Glomerular endothelial cell (primary cell): ENCODE measurements at regions not wholly inside any gene's neighbourhood (a gene's known extent, or its start where the extent isn't known, plus 50 kb on each side); places are given as distances from the start of the nearest gene placed in this dataset.
A peak's percentile ranks its signal among the peaks of the same experiment; 100 is the strongest.
"Not testable (repeated sequence)": the region's sequence is repeated elsewhere in the genome, so short reads cannot be mapped to it uniquely, and the experiment has no call there.

Experiments
- DNase-seq: peaks from one replicate; pipeline ENCODE4 v3.0.0-alpha.2; 2011; ENCODE audit warnings: low read depth, low spot score; ENCODE audit errors: extremely low read depth

DNA sequence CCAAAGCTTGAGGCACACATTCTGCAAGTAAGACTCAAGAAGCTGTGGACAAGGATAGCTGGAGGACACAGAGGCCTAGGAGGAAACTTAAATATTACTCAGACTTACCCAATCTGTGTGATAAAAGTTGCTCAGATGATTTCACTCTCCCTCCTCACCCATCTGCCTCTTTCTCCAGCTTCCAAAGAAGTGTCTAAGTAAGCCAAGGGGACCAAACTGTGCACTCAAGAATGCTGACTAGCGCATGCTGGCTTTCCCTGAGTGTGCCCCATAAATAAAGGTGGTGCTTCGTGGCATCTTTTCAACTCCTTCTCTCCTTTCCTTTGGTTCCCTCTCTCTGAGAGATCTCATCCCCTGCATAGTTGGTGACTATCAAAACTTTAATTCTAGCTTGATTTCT, 211.0 kb upstream of the LMCD1 start:
- DNase-seq, result no peak

DNA sequence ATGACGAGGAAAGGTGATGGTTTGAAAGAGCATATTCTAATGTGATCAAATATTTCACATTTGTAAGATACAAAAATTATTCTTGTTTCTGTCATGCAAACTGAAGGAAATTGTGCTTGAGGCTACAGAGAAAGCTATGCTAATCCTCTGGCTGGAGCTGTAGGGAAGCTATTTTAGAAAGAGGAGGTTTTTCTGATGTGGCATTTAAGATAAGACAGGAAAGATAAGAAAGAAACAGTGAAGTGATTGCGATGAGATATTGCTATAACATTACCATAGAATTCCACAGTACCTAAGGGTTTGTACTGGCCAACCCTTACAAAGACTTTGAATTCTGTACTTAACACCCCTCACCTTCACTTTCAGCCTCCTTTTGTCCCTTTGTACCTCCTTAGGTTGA, 205.2 kb upstream of the LMCD1 start:
- no peak for DNase-seq

DNA sequence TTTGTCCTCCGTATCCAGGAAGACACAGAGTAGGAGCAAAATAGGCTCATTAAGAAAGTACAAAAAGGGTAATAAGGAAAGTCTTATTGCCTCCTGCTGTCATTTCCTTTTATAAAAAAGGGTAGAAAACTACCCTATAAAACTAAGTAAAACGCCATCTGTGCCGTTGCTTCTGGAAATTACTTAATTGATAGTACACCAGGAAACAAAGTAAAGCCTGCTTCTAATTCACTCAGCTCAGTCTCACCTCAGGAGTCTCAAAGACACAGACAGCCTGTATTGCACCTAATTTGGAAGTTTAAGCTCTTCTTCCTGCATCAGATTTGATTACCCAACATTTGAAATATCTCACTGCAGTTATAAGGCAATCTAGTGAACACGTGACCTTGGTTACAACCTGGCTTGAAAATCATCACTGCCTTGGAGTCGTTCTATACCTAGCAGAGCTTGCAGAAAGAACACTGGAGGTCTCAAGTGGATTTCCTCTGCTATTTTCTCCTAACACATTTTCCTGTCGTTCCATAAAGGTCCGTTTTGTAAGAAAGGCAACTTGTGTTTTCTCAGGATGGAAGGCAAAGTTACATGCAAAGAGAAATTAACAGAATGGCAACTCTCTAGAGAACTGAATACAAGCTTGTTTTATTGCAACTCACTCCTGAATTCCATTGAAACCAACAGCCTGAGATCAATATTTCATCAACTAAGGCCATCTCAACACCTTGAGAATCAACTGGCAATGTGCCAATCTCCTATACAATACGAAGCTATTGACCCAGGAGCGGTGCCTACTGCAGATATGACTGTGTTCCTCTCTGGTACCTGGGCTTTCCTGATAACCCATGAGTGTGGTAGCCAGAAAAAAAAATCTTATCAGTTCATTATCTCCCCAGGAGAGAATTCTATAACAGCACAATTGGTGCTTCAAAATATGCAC, 203.3 kb upstream of the LMCD1 start:
- DNase-seq, result no peak

DNA sequence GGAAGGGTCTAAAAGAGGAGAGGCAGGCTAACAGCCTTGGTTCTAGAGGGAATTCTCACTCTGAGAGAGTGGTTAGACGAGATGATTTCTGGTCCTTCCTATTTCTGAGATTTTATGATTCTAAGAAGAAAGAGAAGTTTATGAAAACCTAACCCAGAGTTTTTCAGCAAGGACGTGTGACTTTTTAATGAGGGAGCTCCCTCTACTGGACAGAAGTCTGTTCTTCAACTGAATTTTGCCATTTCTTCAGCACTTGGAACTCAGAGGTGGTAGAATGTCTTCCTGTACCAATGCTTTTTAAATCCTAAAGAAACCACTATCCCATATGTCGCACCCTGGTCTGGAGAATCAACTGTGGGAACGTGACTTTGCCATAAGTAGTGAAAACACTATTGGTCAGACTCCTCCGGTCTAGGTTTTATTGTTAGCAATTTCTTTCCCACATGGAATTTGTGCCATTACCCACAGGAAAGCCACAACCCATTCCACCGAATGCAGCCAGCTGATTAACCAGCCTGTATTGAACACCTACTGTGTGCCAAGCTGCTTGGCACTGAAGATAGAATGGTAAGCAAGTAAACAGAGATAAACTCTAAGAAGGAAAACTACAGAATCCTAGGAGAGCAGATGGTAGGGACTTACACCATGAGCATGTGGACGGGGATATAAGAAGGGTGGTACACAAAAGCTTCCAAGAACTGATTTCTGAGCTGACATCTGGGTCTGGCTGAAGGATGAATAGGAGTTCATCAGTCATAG, 199.5 kb upstream of the LMCD1 start:
- peak; percentile 7 for DNase-seq

DNA sequence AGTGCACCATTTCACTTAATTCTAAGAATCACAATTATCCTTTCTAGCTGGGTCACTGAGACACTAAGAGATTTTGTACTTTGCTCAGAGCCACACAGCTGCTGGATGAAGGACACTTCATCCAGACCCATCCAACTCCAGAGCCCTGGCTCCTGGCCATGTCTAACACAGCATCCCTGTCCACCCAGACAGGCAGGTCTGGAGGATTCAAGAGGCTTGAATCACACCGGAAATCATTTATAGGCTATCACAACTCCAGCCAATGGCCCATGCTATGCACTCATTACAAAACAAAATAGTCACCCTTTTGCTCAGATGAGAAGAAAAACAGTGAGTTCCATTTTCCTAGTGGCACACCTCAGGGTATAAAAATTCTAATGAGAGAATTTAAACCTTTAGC, 198.2 kb upstream of the LMCD1 start:
- no peak for DNase-seq

DNA sequence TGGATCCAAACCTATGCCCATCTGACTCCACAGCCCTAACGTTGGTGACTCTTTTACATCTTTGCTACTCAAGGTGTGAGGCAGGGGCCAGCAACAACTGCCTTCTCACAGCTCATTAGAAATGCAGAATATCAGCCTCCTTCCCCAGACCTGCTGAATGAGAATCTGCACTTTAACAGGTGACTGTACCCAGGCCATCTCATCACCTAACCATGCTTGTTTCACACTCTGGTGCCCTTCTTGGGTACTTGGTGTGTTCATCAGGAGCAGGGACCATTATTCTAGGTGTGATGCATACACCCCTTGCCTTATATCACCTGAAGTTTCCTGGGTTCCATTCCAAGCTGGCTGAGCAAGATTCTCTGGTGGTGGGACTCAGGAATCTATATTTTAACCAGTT, 196.3 kb upstream of the LMCD1 start:
- DNase-seq, result no peak

DNA sequence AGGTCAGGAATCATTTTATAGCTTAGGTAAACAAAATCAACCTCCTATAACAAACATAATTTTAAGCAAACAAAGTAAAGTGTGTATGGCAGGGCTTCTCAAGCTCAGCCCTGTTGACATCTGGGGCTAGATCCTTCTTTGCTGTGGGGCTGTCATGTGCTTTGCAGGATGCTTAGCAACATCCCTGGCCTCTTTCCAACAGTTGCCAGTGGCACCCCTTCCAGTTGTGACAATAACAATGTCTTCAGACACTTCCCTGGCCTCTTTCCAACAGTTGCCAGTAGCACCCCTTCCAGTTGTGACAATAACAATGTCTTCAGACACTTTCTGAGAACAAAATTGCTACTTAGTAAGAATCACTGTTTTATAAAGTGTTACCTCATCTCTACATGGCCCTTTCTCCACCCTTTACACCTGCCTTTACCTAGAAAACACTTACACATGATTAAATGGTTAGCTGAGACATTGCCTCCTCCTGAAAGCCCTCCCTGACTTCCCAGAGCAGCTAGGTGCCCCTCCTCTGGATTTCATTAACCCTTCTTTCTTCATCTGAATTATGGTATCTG, 194.0 kb upstream of the LMCD1 start:
- DNase-seq, result no peak

DNA sequence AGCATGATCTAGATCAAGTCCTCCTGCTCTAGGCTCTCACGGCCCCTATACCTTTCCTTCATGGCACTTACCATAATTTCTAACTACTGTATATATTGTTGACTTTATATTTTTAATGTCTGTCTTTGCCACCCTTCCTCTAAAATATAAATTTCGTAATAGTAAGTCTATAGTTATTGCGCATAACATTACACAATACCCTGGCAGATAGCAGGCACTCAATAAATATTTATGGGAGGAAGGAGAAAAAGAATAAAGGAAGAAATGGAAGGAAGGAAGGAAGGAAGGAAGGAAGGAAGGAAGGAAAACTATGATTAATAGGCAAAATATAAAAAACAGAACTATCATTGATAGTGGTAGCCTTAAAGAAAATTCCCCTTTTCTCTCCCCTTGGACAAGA, 190.3 kb upstream of the LMCD1 start:
- DNase-seq, result no peak

DNA sequence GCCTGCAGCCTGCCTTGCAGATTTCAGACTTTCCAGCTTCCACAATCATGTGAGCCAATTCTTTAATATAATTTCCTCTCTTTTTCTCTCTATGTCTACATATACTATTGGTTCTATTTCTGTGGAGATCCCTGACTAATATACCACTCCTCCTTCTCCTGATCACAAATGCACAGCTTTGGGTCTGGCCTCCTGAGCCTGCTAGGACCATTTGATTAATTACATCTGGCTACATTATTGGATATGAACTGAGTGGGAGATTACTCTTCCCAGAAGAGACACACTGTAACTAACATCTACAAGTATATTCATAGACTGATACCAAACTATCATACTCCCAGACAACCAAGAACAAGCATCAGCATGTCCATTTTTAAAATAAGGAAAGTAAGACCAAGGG, 188.9 kb upstream of the LMCD1 start:
- DNase-seq, result no peak

DNA sequence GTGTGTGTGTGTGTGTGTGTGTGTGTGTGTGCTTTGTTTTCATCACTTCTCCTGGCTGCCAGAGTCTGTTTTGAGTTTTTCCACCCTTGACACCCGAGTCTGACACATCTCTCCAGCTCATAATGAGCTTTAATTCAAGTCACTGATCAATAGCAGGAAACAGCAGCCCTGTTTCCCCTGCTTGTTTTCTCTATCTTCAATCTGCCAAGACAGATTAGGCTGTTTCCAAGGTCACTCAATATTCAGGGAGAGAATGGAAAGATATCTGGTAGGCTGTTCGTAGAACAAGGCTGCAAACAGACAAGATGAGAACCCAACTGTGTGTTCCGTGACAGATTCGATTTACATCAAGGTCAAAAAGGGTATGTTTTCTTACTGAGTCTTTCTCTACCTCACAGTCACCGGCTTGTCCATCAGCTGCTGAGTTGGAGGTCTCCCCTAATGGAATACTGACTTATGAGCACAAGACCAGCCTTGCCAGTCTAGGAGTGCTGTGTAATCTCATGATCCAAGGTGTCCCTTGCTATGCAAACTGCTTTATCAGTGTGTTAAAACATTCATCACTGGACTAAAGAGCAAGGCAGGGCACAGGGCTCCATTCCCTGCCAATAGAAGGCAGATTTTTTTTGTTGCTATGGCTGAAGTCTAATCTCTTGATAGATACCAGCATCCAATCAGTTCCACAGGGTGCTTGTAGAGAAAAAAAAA, 187.9 kb upstream of the LMCD1 start:
- no peak for DNase-seq

DNA sequence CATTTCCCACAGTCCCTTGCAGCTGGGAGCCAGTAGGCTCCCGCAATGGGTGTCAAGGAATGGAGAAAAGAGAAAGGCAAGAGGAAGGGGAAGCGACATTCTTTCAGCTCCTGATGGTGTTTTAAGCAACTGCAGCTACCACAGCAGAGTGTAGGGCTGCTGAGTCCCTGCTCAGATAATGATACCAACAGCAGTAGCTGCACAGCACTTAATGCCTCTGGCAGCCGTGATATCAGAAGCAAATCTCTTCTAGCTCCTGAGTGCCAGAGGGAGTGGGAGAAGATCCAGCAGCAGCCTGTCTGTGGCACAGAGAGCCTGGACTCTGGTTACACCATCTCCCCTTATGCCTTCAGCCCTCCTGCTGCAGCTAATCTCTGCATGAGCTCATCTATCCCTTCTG, 186.1 kb upstream of the LMCD1 start:
- DNase-seq, result not testable (repeated sequence)

DNA sequence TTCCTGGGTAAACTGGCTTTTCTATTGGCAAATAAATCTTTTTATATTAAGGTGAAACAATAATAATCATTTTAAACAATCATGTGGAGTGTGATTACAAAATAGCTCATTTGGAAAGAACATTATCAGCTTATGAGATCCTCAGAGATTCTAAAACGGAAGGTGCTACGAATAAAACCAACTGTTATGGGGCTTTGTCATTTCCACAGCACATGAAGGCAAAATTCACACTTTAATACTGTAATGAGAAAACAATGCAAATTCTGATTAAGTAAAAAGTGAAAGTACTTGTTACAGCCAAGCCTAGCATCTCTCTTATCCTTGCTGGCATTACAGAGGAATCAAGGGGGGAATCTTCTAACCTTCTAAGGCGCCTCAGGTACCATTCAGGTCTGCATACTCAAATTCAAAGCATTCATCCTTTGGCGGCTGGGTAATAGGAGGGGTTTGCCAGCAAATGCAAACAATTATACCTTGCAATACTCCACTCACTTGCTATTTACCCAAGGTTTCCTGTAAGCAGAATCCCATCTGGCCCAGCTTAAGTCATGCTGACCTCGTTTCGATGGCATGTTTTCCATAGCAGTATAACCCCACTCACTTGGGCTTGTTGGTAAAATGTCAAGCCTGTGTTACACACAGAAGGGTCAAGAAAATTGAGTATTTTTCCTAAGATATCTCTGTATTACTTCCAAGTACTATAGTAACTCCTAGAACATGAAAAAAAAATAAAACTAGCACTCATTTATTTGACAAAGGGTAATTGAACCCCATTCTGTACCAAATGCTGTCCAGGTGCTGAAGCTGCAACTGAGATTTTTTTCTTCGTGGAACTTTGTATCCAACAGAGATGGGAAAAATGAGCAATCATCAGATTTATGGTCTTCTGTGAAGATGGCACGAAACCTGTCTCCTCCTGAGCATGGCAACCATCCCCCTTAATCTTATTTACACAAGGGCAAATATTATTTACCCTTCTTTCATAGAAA, 183.7 kb upstream of the LMCD1 start:
- DNase-seq, result no peak

DNA sequence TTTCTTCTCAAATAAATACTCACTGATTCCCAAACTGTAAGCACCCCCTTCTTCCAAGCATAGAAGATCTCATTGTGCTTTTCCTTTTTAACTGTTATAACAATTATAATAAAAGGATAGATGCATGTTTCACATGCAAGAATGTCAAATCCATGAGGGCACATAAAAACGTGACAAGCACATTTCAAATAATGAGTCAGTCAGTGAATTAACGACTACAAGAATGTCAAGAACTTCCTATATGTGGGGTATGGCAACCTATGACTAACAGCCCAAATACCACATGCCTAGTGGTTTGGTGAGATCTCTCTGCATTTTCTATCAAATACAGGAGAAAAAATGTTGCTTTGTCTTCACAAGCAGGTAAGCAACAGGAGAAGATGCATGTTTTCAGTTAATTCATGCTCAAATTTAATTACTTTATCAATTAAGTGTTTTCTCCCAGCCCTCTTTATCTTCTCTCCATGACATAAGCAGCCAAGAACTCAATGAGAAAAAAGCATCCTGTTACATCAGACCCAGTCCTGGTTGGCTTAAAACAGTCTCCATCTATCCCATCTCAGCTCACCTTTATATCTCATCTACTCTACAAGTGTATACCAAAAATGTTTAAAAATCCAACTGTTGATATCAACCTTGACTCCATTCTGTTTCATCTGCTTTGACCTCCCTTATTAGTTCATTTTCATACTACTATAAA, 181.5 kb upstream of the LMCD1 start:
- no peak for DNase-seq

DNA sequence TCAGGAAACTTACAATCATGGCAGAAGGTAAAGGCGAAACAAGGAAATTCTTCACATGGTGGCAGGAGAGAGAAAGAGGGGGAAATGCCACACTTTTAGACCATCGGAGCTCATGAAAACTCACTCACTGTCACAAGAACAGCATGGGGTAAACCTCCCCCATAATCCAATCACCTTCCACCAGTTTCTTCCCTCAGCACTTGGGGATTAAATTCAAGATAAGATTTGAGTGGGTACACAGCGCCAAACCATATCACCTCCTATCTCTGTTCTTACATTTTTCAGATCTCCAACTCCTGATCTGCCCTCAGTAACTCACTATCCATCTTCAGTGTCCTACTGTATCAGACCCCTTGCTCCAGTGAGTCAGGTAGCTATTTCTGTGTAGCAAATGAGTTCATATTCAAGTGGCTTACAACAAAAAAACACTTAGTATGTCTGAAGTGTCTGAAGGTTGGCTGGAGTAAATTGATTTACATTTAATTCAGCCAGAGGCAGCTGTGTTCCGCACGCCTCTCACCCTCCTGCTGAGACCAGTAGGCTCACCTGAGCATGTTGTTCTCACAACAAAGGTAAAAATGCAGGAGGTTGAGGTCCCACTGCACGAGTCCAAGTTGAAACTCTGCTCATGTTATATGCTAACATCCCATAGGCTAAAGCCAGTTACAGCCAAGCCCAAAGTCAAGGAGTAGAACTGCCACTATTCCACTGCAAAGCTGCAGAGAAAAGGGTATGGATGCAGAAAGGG, 180.7 kb upstream of the LMCD1 start:
- no peak for DNase-seq

DNA sequence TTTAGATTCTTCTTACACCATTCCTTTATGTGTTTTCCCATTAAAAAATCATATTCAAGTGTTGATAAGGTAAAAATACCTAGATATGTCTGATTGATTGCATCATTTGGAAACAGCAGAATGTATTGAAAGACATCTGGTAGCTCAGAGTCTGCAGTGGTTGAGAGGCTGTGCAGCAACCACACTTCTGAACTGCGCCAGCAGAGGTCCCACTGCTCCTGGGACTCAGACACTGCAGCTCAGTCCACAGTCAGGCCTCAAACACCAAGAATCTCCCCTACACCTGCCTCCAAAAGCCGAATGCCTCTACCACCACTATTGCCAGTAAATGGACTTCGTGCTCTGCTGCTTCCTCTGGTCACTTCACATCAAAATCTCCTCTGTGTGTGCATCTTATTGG, 176.9 kb upstream of the LMCD1 start:
- DNase-seq, result no peak

DNA sequence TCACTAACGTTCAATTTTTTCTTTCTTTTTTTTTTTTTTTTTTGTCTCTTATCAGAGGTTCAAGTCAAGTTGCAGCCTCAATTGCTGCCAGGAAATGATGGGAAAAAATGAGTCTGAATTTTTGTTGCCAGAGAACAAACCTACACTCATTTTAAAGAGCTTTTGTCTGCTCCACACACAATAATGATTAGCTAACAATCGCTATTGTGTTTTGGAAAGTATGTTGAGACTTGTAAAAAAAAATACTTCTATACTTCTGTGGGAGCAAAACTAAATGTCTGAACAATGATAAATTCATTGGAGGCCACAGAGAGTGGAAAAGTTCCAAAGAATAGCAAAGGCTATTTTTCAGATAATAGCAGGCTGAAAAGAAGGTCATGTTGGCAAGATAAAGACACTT, 176.3 kb upstream of the LMCD1 start:
- no peak for DNase-seq

DNA sequence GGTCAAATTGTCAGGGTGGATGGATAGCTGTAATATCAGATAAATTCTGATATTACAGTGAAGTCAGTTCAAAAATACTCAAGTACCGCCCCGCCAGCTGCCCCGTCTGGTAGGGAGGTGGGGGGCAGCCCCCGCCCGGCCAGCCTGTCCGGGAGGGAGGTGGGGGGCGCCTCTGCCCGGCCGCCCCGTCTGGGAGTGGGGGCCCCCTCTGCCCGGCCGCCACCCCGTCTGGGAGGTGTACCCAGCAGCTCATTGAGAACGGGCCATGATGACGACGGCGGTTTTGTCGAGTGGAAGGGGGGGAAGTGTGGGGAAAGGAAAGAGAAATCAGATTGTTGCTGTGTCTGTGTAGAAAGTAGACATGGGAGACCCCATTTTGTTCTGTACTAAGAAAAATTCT, 175.8 kb upstream of the LMCD1 start:
- DNase-seq, result not testable (repeated sequence)

DNA sequence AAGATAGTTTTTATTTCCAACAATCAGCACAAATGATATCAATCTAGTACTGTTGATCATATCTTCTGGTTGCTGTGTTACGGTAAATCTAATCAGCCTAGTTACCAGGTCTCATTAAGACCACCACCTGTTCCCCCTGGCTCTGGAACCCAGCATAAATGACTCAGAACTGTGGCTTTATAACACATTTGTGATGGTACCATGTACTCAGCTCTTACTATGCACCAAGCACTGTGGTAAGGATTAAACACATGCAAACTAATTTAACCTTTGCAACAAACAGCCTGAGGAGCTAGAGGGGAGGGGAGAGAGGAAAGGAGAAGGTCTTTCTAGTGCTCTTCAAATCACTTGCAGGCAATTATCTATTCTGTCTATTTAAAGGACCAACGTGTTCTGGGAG, 173.9 kb upstream of the LMCD1 start:
- no peak for DNase-seq

DNA sequence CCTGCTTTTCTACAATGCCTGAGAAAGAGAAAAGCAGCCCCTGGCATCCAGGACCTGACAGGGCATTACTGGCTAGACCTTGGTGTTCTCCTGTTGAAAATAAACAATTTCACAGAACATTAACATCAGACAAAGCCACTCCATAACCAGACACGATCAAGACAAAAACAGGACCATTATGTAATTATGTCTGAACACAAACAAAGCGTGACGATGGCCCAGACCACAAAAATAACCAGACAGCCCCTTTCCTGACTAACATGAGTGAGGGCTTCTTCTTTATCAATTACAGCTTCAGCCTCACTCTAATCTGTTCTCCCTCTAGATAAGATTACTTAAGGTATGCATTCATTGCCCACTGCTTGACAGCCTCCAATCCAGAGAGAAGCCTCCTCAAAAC, 172.7 kb upstream of the LMCD1 start:
- no peak for DNase-seq
